GM10266 (cell line): ENCODE measurements at regions not wholly inside any gene's neighbourhood (a gene's known extent, or its start where the extent isn't known, plus 50 kb on each side); places are given as distances from the start of the nearest gene placed in this dataset.
"Not testable (repeated sequence)": the region's sequence is repeated elsewhere in the genome, so short reads cannot be mapped to it uniquely, and the experiment has no call there.

ENCODE experiments used
- DNase-seq: peaks from one replicate; pipeline ENCODE4 v3.0.0; 2012; ENCODE audit errors: extremely low spot score
- CTCF ChIP-seq: IDR thresholded peaks from 2 replicates; pipeline ENCODE4 v1.5.1; 2012; ENCODE audit warnings: mild to moderate bottlenecking, low read depth; ENCODE audit not compliant: control insufficient read depth, insufficient read depth; ENCODE audit errors: missing control alignments

GRCh38 chr20:52306477-52306876, 114.9 kb upstream of the ZFP64 start:
- no peak for TF ChIP-seq CTCF
- DNase-seq, result no peak

- DNase-seq, result no peak
- no peak for TF ChIP-seq CTCF
Observed at GRCh38 chr20:52305858-52306257, 114.3 kb upstream of the ZFP64 start.

- no peak for DNase-seq
- no peak for TF ChIP-seq CTCF
Observed at GRCh38 chr20:52305024-52305645, 113.6 kb upstream of the ZFP64 start.

- no peak for DNase-seq
- no peak for TF ChIP-seq CTCF
Observed at GRCh38 chr20:52303281-52303950, 111.8 kb upstream of the ZFP64 start.

GRCh38 chr20:52302736-52303135, 111.2 kb upstream of the ZFP64 start:
- DNase-seq, result no peak
- no peak for TF ChIP-seq CTCF

GRCh38 chr20:52302051-52302450, 110.5 kb upstream of the ZFP64 start:
- DNase-seq, result not testable (repeated sequence)

GRCh38 chr20:52295556-52295955, 104.0 kb upstream of the ZFP64 start:
- TF ChIP-seq CTCF, result no peak
- DNase-seq, result no peak
